Lung (tissue), 11 donors: ENCODE measurements at regions not wholly inside any gene's neighbourhood (a gene's known extent, or its start where the extent isn't known, plus 50 kb on each side); places are given as distances from the start of the nearest gene placed in this dataset.

Experiments
- ATAC-seq: fragments of 200-7000 bp; cut with Tn5 transposase; one replicate; pipeline ENCODE4 v1.9.1; 2020; ENCODE audit warnings: moderate number of reproducible peaks; ENCODE audit not compliant: insufficient read depth, low FRiP score
- DNase-seq, 3 donors: peaks; one replicate each; pipeline ENCODE4 v3.0.0-alpha.2; 2013 to 2017
- H3K27ac ChIP-seq, 2 donors: one replicate each; pipeline ENCODE4 v1.5.1; 2013; ENCODE audit warnings: mild to moderate bottlenecking in 2 of 2, moderate library complexity in 2 of 2, control low read depth in 1 of 2, inconsistent platforms in 1 of 2, low read depth in 1 of 2, low read length in 1 of 2
- H3K27me3 ChIP-seq, 3 donors: one replicate each; pipeline ENCODE4 v1.5.1; 2013; ENCODE audit warnings: low read length in 2 of 3; ENCODE audit not compliant: control insufficient read depth in 3 of 3, insufficient read depth in 3 of 3
- H3K36me3 ChIP-seq, 4 donors: one replicate each; pipeline ENCODE4 v1.5.1; 2013; ENCODE audit warnings: low read length in 4 of 4, mild to moderate bottlenecking in 1 of 4, moderate library complexity in 1 of 4; ENCODE audit not compliant: control insufficient read depth in 4 of 4, insufficient read depth in 4 of 4
- H3K4me1 ChIP-seq, 5 donors: one replicate each; pipeline ENCODE4 v1.5.1; 2013; ENCODE audit warnings: low read length in 5 of 5, mild to moderate bottlenecking in 2 of 5, moderate library complexity in 1 of 5; ENCODE audit not compliant: control insufficient read depth in 5 of 5, insufficient read depth in 5 of 5
- H3K4me3 ChIP-seq: one replicate; pipeline ENCODE4 v1.5.1; 2013; ENCODE audit warnings: mild to moderate bottlenecking, control low read depth, moderate library complexity
- H3K9ac ChIP-seq, 2 donors: one replicate each; pipeline ENCODE4 v1.5.1; 2013; ENCODE audit warnings: low read length in 2 of 2, control low read depth in 1 of 2; ENCODE audit not compliant: insufficient read depth in 1 of 2
- H3K9me3 ChIP-seq, 4 donors: one replicate each; pipeline ENCODE4 v1.5.1; 2013; ENCODE audit warnings: low read length in 3 of 4, mild to moderate bottlenecking in 1 of 4, moderate library complexity in 1 of 4; ENCODE audit not compliant: control insufficient read depth in 4 of 4, insufficient read depth in 3 of 4
- CTCF ChIP-seq: IDR thresholded peaks from 2 replicates; pipeline ENCODE4 v1.5.1; 2012; ENCODE audit warnings: mild to moderate bottlenecking; ENCODE audit errors: control extremely low read depth, extremely low read depth
- WGBS, 2 donors: extraction: QIAGEN DNeasy Blood & Tissue Kit; methylation state at CpG; one replicate each; pipeline ENCODE4 v1.1.7; 2013; 5-methylcytosine and 5-hydroxymethylcytosine counted together
- donor health status: control.
- donor health status: control.
- donor health status: Bipolar disorder and iron deficiency.
- donor health status: healthy.
- donor health status: DM: yes; HTN: yes; CAD: no.

GRCh38 chr13:34409496-34410182 lies 532.4 kb upstream of the NBEA start:
- WGBS, 2 donors: 52 to 64% methylated on average over 7 of the region's 7 CpGs
- DNase-seq: no peak
- no peak for ATAC-seq
- no peaks in the 10 kb centered on the region for H3K27me3 ChIP-seq
- no peaks in the 10 kb centered on the region for H3K4me1 ChIP-seq
- no peaks in the 10 kb centered on the region for H3K36me3 ChIP-seq
- no peak overlapping the region for H3K4me3 ChIP-seq
- H3K9ac ChIP-seq: no peak overlapping the region
- H3K27ac ChIP-seq: no peak overlapping the region
- H3K9me3 ChIP-seq: no peaks in the 10 kb centered on the region
- TF ChIP-seq CTCF: no peak

- DNase-seq (no peak), ATAC-seq (no peak)
- no peak for TF ChIP-seq CTCF
- Histone ChIP-seq H3K4me1 (no peaks in the 10 kb centered on the region), H3K9ac (no peak overlapping the region), H3K4me3 (no peak overlapping the region), H3K27ac (no peak overlapping the region), H3K9me3 (no peaks in the 10 kb centered on the region), H3K36me3 (no peaks in the 10 kb centered on the region), H3K27me3 (no peaks in the 10 kb centered on the region)
- 72 to 87% methylated on average over 4 of the region's 4 CpGs for WGBS, 2 donors
These were observed 531.4 kb upstream of the NBEA start for GRCh38 chr13:34410678-34411077.

- TF ChIP-seq CTCF: no peak
- Histone ChIP-seq H3K4me1 (no peaks in the 10 kb centered on the region), H3K9me3 (no peaks in the 10 kb centered on the region), H3K4me3 (no peak overlapping the region), H3K9ac (no peak overlapping the region), H3K27ac (no peak overlapping the region), H3K27me3 (no peaks in the 10 kb centered on the region), H3K36me3 (no peaks in the 10 kb centered on the region)
- ATAC-seq (no peak), DNase-seq (no peak)
- WGBS, 2 donors: 93 to 100% methylated on average over 1 of the region's 1 CpG
These were observed 530.9 kb upstream of the NBEA start for GRCh38 chr13:34411177-34411576.

- H3K36me3 ChIP-seq: no peaks in the 10 kb centered on the region
- H3K4me1 ChIP-seq: peaks cover 0 to 3% (median 0%) of the 10 kb centered on the region in 5 donors
- no peak for DNase-seq
- no peaks in the 10 kb centered on the region for H3K9me3 ChIP-seq
- H3K4me3 ChIP-seq: no peak overlapping the region
- no peak for TF ChIP-seq CTCF
- no peaks in the 10 kb centered on the region for H3K27me3 ChIP-seq
- no peak overlapping the region for H3K9ac ChIP-seq
- no peak overlapping the region for H3K27ac ChIP-seq
- WGBS, 2 donors: 68 to 78% methylated on average over 4 of the region's 4 CpGs
- ATAC-seq: no peak
These were observed 530.2 kb upstream of the NBEA start for GRCh38 chr13:34411894-34412293.
